B cell (primary cell): ENCODE measurements at regions not wholly inside any gene's neighbourhood (a gene's known extent, or its start where the extent isn't known, plus 50 kb on each side); places are given as distances from the start of the nearest gene placed in this dataset.

Experiments used
- ATAC-seq: fragments of 200-7000 bp; cut with Tn5 transposase; one replicate; pipeline ENCODE4 v1.10.0; 2021; ENCODE audit warnings: low read depth, mild to moderate bottlenecking, moderate number of reproducible peaks, moderate library complexity
- CTCF ChIA-PET: fragments of 350-600 bp; sonication (Branson Sonifier 250); formaldehyde crosslinking; loops from one replicate; lab custom pipeline; 2021; ENCODE audit warnings: antibody characterized with exemption, inconsistent platforms; lab: Charles Lee
- POLR2A ChIA-PET: fragments of 350-600 bp; sonication (Branson Sonifier 250); formaldehyde crosslinking; loops from one replicate; lab custom pipeline; 2021; ENCODE audit warnings: antibody characterized with exemption; lab: Charles Lee
- DNase-seq: peaks from one replicate; pipeline ENCODE4 v3.0.0; 2013
- H2AFZ ChIP-seq: 2 replicates; pipeline ENCODE4 v1.6.1; 2012; ENCODE audit warnings: mild to moderate bottlenecking, low read depth, low read length; ENCODE audit not compliant: insufficient read depth, poor library complexity, severe bottlenecking
- H3K27ac ChIP-seq, 2 donors: 1 replicate in 1 of 2; 2 replicates in 1 of 2; pipeline ENCODE4 v1.5.1; 2012 to 2013; ENCODE audit warnings: low read length in 2 of 2, mild to moderate bottlenecking in 2 of 2, moderate library complexity in 1 of 2
- H3K27me3 ChIP-seq, 4 experiments: fragments of 200-600 bp in 1 of 4; sonication (generic) in 1 of 4; replicated peaks in 1 of 4; 1 replicate in 2 of 4; 2 replicates in 2 of 4; pipeline versions ENCODE4 v1.6.1 to v1.7.0; 2013 to 2016; ENCODE audit warnings: low read length in 3 of 4, mild to moderate bottlenecking in 2 of 4, mixed read lengths in 1 of 4, moderate library complexity in 1 of 4; ENCODE audit not compliant: insufficient read depth in 4 of 4, control insufficient read depth in 3 of 4; ENCODE audit errors: control extremely low read depth in 1 of 4
- H3K36me3 ChIP-seq, 2 experiments: replicated peaks in 1 of 2; 1 replicate in 1 of 2; 2 replicates in 1 of 2; pipeline versions ENCODE4 v1.6.1 to v1.7.1; 2013; ENCODE audit warnings: low read length in 1 of 2; ENCODE audit not compliant: insufficient read depth in 2 of 2, control insufficient read depth in 1 of 2; ENCODE audit errors: control extremely low read depth in 1 of 2, extremely low read depth in 1 of 2
- H3K4me1 ChIP-seq, 2 donors: fragments of 200-600 bp in 1 of 2; sonication (generic) in 1 of 2; 1 replicate in 1 of 2; 2 replicates in 1 of 2; pipeline versions ENCODE4 v1.5.1 to v1.6.1; 2013 to 2017; ENCODE audit warnings: low read length in 2 of 2; ENCODE audit not compliant: control insufficient read depth in 2 of 2, insufficient read depth in 2 of 2
- H3K4me2 ChIP-seq: replicated peaks from 2 replicates; pipeline ENCODE3; 2012; ENCODE audit warnings: mild to moderate bottlenecking, low read depth, low read length; ENCODE audit not compliant: poor library complexity, severe bottlenecking
- H3K4me3 ChIP-seq, 5 experiments: fragments of 200-600 bp in 1 of 5; sonication (generic) in 1 of 5; 1 replicate in 3 of 5; 2 replicates in 2 of 5; pipeline versions ENCODE4 v1.5.1 to v1.7.0; 2011 to 2016; ENCODE audit warnings: low read length in 4 of 5, mild to moderate bottlenecking in 4 of 5, low read depth in 2 of 5, control low read depth in 1 of 5, moderate library complexity in 1 of 5; ENCODE audit not compliant: insufficient read depth in 1 of 5; ENCODE audit errors: control extremely low read depth in 1 of 5, extremely low read depth in 1 of 5
- H3K79me2 ChIP-seq: fragments of 200-600 bp; sonication (generic); one replicate; pipeline ENCODE4 v1.6.0; 2016; ENCODE audit warnings: low read length; ENCODE audit not compliant: control insufficient read depth, insufficient read depth
- H3K9ac ChIP-seq: fragments of 200-600 bp; sonication (generic); 2 replicates; pipeline ENCODE4 v1.6.1; 2017; ENCODE audit warnings: mild to moderate bottlenecking, low read length, moderate library complexity
- H3K9me3 ChIP-seq, 3 donors: one replicate each; pipeline versions ENCODE4 v1.6.1 to v1.7.1; 2013; ENCODE audit warnings: low read length in 2 of 3; ENCODE audit not compliant: control insufficient read depth in 2 of 3, insufficient read depth in 1 of 3; ENCODE audit errors: control extremely low read depth in 1 of 3
- H4K20me1 ChIP-seq: 2 replicates; pipeline ENCODE4 v1.6.0; 2012; ENCODE audit warnings: mild to moderate bottlenecking, low read length; ENCODE audit not compliant: insufficient read depth, control insufficient read depth, poor library complexity, severe bottlenecking
- H3K27ac Mint-ChIP-seq: one replicate; pipeline ENCODE4 v1.8.0; 2021; ENCODE audit warnings: mixed read lengths
- H3K27me3 Mint-ChIP-seq: one replicate; pipeline ENCODE4 v1.8.0; 2021; ENCODE audit warnings: mixed read lengths
- H3K4me1 Mint-ChIP-seq: one replicate; pipeline ENCODE4 v1.8.0; 2021; ENCODE audit warnings: mixed read lengths
- H3K4me3 Mint-ChIP-seq: one replicate; pipeline ENCODE4 v1.8.0; 2021; ENCODE audit warnings: mixed read lengths
- H3K9me3 Mint-ChIP-seq: one replicate; pipeline ENCODE4 v1.8.0; 2022; ENCODE audit warnings: mixed read lengths; ENCODE audit not compliant: insufficient read depth
- EZH2 ChIP-seq: IDR thresholded peaks from 2 replicates; pipeline ENCODE4 v1.6.1; 2012; ENCODE audit warnings: borderline replicate concordance, low read depth, mild to moderate bottlenecking, moderate library complexity, low read length; ENCODE audit not compliant: insufficient read depth, poor library complexity, severe bottlenecking
- WGBS: methylation state at CpG from one replicate; pipeline ENCODE4 v1.1.5; 2013; ENCODE audit warnings: missing lambda C conversion rate; ENCODE audit not compliant: insufficient coverage; 5-methylcytosine and 5-hydroxymethylcytosine counted together
- intact Hi-C: fragments of 100-400 bp; cut with micrococcal nuclease; formaldehyde crosslinking; loops from one replicate; pipeline ENCODE4 v1.10.0; 2022
- TF ChIP-seq, protein P1 (sequence below): fragments of 200-600 bp; IDR thresholded peaks from one replicate; pipeline ENCODE4 v1.8.0; 2022; ENCODE audit warnings: antibody characterized with exemption, mild to moderate bottlenecking

DNA sequence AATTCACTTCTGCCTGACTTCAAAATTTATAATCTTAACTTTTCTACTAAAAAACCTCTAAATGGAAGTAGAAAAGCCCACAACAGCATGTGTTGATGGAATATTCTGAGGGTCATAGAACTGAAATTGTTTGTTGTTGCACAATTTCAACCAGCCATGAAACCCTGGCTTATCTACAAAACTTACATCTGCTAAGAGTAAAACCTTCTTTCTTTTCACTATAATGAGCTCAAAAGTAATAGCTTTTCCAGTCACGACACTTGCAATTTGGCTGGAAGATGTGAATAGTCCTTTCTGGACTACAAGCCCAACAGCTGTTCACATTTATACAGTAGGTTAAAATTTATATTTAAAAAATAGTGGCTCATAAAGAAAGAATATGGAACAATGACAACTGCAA is 250.0 kb downstream of the GPAT3 start:
- Mint-ChIP-seq H3K9me3 (no peaks in the 10 kb centered on the region), H3K27me3 (no peaks in the 10 kb centered on the region), H3K4me3 (no peak overlapping the region), H3K27ac (no peak overlapping the region), H3K4me1 (no peaks in the 10 kb centered on the region)
- Histone ChIP-seq H3K9ac (no peak overlapping the region), H3K4me2 (no peak overlapping the region), H3K27me3 (no peaks in the 10 kb centered on the region), H3K4me3 (no peak overlapping the region), H3K4me1 (no peaks in the 10 kb centered on the region), H3K9me3 (no peaks in the 10 kb centered on the region), H3K27ac (no peak overlapping the region), H3K79me2 (no peaks in the 10 kb centered on the region), H4K20me1 (no peaks in the 10 kb centered on the region), H3K36me3 (no peaks in the 10 kb centered on the region), H2AFZ (no peak overlapping the region)
- ChIA-PET POLR2A (no interaction called here), CTCF (no interaction called here)
- TF ChIP-seq, protein P1, sequence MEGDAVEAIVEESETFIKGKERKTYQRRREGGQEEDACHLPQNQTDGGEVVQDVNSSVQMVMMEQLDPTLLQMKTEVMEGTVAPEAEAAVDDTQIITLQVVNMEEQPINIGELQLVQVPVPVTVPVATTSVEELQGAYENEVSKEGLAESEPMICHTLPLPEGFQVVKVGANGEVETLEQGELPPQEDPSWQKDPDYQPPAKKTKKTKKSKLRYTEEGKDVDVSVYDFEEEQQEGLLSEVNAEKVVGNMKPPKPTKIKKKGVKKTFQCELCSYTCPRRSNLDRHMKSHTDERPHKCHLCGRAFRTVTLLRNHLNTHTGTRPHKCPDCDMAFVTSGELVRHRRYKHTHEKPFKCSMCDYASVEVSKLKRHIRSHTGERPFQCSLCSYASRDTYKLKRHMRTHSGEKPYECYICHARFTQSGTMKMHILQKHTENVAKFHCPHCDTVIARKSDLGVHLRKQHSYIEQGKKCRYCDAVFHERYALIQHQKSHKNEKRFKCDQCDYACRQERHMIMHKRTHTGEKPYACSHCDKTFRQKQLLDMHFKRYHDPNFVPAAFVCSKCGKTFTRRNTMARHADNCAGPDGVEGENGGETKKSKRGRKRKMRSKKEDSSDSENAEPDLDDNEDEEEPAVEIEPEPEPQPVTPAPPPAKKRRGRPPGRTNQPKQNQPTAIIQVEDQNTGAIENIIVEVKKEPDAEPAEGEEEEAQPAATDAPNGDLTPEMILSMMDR: no peak
- TF ChIP-seq EZH2: no peak
- no peak for ATAC-seq
- intact Hi-C loops: no loop called here
- DNase-seq: no peak
- whole genome bisulfite sequencing: no CpG with 5 or more reads among the region's 1 CpG

DNA sequence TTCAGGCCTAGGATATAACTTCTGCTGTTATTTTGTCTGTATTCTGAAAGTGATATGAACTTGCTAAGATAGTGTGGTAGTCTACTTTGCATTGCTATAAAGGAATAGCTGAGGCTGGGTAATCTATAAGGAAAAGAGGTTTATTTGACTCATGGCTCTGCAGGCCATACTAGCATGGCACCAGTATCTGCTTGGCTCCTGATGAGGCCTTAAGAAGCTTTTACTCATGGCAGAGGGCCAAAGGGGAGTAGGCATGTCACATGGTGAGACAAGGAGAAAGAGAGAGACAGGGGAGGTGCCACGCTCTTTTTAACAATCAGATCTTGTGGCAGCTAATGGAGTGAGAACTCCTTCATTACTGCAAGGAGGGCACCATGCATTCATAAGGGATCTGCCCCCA is 247.3 kb downstream of the GPAT3 start:
- Histone ChIP-seq H3K36me3 (no peaks in the 10 kb centered on the region), H3K9ac (no peak overlapping the region), H3K27me3 (no peaks in the 10 kb centered on the region), H4K20me1 (no peaks in the 10 kb centered on the region), H2AFZ (no peak overlapping the region), H3K9me3 (no peaks in the 10 kb centered on the region), H3K4me2 (no peak overlapping the region), H3K4me1 (no peaks in the 10 kb centered on the region), H3K4me3 (no peak overlapping the region), H3K79me2 (no peaks in the 10 kb centered on the region), H3K27ac (no peak overlapping the region)
- intact Hi-C loops: no loop called here
- ChIA-PET POLR2A (no interaction called here), CTCF (no interaction called here)
- ATAC-seq (no peak), DNase-seq (no peak)
- no peak for TF ChIP-seq EZH2
- TF ChIP-seq, protein P1: no peak
- Mint-ChIP-seq H3K27me3 (no peaks in the 10 kb centered on the region), H3K4me1 (no peaks in the 10 kb centered on the region), H3K27ac (no peak overlapping the region), H3K4me3 (no peak overlapping the region), H3K9me3 (no peaks in the 10 kb centered on the region)
- no CpG with 5 or more reads among the region's 1 CpG for WGBS
